ENCODE measurements at regions not wholly inside any gene's neighbourhood (a gene's known extent, or its start where the extent isn't known, plus 50 kb on each side); places are given as distances from the start of the nearest gene placed in this dataset.
"Not testable (repeated sequence)": the region's sequence is repeated elsewhere in the genome, so short reads cannot be mapped to it uniquely, and the experiment has no call there.

- no peak for DNase-seq (ENCODE audit: low spot score)
Measured at GRCh38 chr14:22304326-22304725, 284.7 kb downstream of the DAD1 start.

- DNase-seq (ENCODE audit: low spot score): no peak
Measured at GRCh38 chr14:22303589-22304195, 285.3 kb downstream of the DAD1 start.

- no peak for DNase-seq (ENCODE audit: low spot score)
Measured at GRCh38 chr14:22300646-22301045, 288.4 kb downstream of the DAD1 start.

- no peak for DNase-seq (ENCODE audit: low spot score)
Measured at GRCh38 chr14:22297376-22297775, 291.6 kb downstream of the DAD1 start.

GRCh38 chr14:22296722-22297121 lies 292.3 kb downstream of the DAD1 start:
- DNase-seq (ENCODE audit: low spot score): no peak

- no peak for DNase-seq (ENCODE audit: low spot score)
Measured at GRCh38 chr14:22296088-22296487, 292.9 kb downstream of the DAD1 start.

GRCh38 chr14:22291406-22291805 lies 297.6 kb downstream of the DAD1 start:
- DNase-seq (ENCODE audit: low spot score): no peak

GRCh38 chr14:22289570-22289969 lies 299.5 kb downstream of the DAD1 start:
- no peak for DNase-seq (ENCODE audit: low spot score)

GRCh38 chr14:22285991-22286390 lies 303.0 kb downstream of the DAD1 start:
- DNase-seq (ENCODE audit: low spot score): no peak

GRCh38 chr14:22282949-22283348 lies 306.1 kb downstream of the DAD1 start:
- no peak for DNase-seq (ENCODE audit: low spot score)

- no peak for DNase-seq (ENCODE audit: low spot score)
Measured at GRCh38 chr14:22282417-22282816, 306.6 kb downstream of the DAD1 start.

- DNase-seq (ENCODE audit: low spot score): not testable (repeated sequence)
Measured at GRCh38 chr14:22281447-22281874, 307.6 kb downstream of the DAD1 start.

- DNase-seq (ENCODE audit: low spot score): no peak
Measured at GRCh38 chr14:22280497-22281316, 308.3 kb downstream of the DAD1 start.

GRCh38 chr14:22276913-22277816 lies 311.9 kb downstream of the DAD1 start:
- no peak for DNase-seq (ENCODE audit: low spot score)

GRCh38 chr14:22271838-22272799 lies 316.9 kb downstream of the DAD1 start:
- no peak for DNase-seq (ENCODE audit: low spot score)

GRCh38 chr14:22268875-22269274 lies 320.1 kb downstream of the DAD1 start:
- no peak for DNase-seq (ENCODE audit: low spot score)

- DNase-seq (ENCODE audit: low spot score): no peak
Measured at GRCh38 chr14:22266683-22267082, 322.3 kb downstream of the DAD1 start.

GRCh38 chr14:22266142-22266442 lies 322.9 kb downstream of the DAD1 start:
- DNase-seq (ENCODE audit: low spot score): no peak

- no peak for DNase-seq (ENCODE audit: low spot score)
Measured at GRCh38 chr14:22265319-22266141, 323.5 kb downstream of the DAD1 start.

GRCh38 chr14:22264759-22265158 lies 324.3 kb downstream of the DAD1 start:
- no peak for DNase-seq (ENCODE audit: low spot score)
